ENCODE measurements at regions not wholly inside any gene's neighbourhood (a gene's known extent, or its start where the extent isn't known, plus 50 kb on each side); places are given as distances from the start of the nearest gene placed in this dataset.

DNA sequence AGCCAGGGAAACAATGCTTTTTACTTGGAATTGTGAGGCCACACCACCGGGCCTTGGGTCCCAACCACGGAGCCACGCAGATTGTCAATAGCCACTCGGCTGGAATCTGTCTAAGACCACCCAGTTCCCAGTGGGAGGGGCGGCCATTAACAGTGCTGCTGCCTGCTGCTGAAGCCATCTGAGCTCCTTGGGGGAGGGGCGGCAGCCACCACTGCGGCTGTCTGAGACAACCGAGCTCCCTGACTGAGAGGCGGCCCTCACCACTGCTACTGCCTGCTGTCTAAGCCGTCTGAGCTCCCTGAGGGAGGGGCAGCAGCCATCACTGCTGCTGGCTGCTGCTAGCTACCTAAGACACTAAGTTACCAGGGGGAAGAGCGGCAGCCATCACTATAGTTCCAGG is 64.3 kb downstream of the DMRTA2 start:
- no peak for DNase-seq

DNA sequence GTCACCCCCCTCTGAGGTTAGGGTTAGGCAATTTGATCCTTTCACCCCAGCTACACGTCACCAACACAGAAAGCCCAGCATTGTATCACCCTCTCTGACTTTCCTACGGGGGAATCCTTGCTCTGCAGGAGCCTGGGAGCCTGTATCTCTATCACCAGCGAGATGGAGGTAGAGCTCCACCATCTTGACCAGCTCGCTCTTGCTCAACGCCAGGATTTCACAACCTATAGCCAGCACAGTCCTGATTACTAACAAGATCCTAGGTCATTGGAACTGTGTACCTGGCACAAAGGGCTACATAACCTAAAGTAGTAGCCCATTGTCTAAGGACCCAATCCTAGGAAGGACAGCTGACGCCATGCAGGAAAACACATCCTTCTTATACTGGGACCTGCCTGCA is 66.1 kb downstream of the DMRTA2 start:
- no peak for DNase-seq

DNA sequence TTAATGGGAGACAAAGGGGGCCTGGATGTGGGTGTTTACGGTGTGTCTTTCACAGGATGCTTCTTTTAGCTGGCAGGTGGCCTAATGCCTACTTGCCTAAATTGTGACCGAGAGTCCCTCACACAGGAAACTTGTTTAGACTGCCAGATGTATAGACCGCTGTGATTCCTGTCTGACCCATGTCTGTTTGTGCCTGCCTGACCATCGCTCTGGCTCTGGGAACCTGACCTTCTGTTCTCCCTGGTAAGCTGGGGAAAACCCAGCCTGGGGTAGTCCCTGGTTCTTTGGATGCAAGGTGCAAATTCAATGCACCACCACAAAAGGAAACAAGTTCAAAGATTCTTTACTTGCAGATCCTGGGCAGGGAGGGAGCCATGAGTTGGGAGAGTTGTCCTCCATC is 68.4 kb downstream of the DMRTA2 start:
- DNase-seq = no peak

DNA sequence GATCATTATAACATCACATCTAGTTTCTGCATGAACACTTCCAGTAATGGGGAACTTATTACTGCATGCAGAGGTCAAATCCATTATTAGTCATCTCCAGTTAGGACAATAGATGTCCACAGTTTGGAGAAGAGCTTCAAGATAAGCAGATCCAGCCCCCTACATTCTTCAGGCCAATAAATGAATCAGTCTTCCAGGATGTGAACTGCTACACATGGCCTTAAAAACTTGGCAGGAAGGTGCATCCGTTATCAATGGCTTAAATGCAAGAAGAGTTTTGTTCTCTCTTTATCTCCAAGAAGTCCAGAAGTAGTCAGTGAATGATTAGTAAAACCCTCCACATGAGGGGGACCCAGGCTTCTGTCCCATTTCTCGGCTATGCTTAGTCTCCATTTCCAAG is 70.8 kb downstream of the DMRTA2 start:
- no peak for DNase-seq

DNA sequence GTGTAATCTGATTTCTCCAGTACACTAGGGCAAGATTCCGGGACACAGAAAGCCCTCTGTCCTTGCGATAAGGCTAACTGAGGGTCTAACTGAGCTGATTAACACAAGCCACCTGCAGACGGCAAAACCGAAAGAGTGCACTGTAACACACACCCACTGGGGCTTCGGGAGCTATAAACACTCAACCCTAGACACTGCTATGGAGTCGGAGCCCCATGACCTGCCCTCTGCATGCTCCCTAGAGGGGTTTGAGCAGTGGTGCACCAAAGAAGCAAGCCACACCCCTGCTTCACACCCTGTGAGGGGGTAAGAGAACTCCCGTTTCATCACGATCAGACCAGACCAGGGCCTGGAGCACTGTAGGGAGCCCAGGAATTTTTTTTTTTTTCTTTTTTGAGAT is 72.4 kb downstream of the DMRTA2 start:
- DNase-seq = no peak

DNA sequence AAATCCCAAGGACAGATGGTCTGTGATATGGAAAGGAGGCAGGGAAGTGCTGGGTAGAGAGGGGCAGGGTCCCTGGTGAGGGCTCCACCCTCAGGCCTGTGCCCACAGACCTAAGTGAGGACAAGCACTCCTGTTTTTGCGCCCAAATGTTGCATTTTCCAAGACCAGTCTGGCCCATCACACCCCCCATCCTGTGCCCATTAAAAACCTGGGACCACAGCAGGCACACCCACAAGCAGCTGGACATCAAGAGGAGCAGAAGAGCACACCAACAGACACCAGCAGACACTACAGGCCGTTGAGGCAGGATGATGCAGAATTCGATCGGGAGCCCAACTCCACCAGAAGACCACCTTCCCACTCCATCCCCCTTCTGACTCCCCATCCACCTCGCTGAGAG is 72.8 kb downstream of the DMRTA2 start:
- DNase-seq = no peak

DNA sequence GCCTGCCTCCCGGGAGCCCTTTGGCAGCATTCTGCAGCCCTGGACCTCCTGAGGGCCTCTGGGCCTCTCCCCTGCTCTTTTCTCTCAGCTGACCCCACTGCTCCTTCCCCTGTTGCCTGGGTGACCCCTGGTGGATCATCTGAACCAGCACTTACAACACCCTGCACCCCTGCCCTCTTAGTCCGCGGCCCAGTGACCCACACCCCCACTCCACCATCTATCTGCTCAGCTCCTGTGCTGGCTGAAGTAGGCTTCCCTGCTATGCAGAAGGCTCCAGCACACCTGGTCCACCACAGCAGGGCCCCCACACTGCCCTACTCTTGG is 74.0 kb downstream of the DMRTA2 start:
- no peak for DNase-seq

DNA sequence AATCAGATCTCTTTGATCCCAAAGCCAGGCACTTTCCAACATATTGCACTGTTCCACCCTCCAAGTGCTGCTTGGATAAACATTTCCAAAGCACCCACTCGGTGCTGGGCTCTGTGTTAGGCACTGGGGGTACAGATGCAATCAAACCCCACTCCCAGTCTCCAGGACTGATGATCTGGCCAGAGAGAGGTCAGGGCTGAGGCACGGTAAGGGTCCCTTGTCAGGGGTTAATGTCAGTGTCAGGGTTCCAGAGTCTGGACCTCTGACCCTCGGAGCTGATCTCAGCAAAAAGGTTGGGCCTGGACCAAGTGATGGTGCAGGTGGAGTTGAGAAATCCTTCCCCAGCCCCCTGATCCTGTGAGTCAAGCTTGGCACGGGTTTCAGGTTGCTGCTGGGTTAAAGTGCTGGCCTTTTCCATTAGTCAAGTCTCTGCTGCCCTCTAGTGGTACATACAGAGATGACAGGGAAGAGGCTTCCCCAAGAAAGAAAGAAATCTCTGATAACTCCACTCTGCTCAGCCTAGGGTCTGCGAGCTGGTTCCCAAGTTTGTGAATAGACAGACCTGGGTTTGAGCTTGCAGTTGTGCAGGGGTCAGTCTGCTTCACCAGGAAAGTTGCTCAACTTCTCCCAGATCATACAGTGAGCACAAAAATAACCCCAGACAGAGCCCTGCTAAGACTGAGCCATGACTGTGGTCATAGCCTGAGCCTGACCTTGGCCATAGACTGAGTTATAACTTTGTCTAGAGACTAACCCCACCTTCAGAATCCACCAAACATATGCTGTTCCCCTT is 74.6 kb downstream of the DMRTA2 start:
- DNase-seq = peak; percentile 48

DNA sequence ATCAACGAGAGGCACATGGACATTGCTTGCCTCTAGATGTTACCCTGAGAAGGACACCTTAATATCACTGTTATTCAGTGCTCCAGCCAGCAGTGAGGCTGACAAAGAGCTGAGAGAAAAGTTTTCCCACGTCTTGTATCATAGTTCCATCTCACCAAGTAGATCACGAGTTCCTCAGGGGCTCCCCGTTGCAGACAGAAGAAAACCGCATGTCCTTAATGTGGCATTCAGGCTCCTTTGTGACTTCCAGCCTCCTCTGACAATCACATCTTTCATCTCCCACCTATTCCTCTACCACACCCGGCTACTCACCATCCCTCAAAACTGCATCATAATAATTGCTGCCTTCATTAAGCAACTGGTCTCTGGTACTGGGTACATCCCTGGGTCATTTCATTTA is 75.3 kb downstream of the DMRTA2 start:
- no peak for DNase-seq

DNA sequence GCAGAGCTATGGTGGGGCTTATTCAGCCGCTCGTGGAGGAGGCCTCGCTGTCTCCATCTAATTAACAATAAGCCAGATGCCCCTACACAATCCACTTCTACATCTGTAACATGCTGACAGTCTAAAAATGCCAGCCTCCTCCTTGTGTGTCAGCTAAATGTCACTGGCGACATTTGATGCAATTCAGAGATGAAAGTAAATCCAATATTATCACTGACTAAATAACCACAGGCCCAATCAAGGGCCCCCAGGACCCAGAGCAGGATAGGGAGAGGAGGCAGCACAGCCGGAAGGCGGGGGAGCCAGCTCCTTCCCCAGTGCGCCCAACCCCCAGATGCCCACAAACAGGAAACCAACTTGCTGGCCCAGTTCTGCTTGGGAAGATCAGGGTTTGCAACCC is 76.6 kb downstream of the DMRTA2 start:
- peak; percentile 3 for DNase-seq

DNA sequence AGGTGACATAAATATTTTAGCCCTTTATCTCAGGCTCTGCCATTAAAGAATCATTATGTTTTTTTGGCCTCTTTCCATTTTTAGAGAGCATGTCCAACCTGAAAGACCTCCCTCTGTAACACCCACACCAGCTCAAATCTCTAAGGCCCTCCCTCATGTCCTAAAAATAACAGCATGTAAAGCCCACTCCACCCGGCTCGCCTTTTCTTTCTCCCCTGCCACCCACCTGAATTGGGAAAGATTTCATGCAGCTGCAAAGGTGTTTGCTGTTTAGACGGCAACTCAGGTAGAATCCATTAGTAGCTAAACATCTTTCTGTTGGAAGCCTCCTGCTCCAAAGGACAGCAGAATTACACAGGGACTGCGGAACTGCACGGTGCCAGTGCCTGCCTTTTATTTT is 79.9 kb downstream of the DMRTA2 start:
- DNase-seq = no peak

DNA sequence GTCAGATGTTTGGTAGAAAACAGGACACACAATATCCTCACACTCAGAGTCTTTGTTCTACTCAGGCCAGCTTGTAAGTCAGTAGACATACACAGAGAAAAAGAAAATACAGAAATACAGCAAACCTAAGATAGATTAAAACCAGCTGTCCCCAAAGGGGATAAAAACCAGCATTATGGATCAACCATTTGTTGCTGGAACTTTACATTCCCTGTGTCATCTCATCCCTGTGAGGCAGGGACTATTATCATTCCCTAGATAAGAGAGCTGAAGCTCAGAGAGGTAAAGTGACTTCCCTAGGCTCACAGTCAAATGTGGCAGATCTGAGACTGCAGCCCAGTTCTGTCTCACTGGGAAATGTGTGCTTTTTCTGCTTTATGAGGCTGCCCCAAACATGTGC is 80.7 kb downstream of the DMRTA2 start:
- no peak for DNase-seq

DNA sequence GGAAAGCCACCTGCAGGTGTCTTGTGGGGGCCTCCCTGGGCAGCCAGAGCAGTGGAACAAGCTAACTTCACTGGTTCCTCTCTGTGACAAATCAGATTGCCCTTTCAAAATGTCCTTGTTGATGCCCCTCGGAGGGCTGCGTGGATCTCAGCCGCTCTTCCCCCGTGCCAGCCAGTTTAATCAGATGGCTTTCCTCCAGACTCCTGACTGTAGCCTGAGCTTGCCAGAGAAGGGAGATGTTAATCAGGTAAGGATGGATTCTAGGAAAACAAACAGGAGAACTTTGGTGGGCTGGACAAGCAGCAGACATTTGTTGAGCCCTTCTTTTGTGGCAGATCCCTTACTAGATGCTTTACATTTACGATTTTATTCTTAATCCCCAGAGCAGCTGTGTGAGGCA is 88.2 kb downstream of the DMRTA2 start:
- no peak for DNase-seq

DNA sequence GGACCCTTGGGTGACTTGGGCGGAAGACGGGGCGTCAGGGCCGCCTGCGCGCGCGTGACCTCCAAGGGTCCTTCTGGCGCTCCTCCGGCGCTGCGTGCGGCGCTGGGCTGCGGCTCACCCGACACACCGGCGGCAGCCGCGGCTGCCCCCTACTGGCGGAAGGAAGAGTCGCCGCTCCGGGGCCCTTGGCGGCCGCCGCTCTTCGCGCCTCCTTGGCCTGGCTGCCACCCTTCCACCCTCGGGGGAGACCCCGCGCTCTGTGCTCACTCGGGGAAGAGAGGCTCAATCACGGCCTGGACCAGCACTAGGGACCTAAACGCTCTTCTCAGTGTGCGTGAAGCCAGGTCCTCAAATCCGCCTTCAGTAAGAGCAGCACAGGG is 89.7 kb downstream of the DMRTA2 start:
- DNase-seq = peak; percentile 76

DNA sequence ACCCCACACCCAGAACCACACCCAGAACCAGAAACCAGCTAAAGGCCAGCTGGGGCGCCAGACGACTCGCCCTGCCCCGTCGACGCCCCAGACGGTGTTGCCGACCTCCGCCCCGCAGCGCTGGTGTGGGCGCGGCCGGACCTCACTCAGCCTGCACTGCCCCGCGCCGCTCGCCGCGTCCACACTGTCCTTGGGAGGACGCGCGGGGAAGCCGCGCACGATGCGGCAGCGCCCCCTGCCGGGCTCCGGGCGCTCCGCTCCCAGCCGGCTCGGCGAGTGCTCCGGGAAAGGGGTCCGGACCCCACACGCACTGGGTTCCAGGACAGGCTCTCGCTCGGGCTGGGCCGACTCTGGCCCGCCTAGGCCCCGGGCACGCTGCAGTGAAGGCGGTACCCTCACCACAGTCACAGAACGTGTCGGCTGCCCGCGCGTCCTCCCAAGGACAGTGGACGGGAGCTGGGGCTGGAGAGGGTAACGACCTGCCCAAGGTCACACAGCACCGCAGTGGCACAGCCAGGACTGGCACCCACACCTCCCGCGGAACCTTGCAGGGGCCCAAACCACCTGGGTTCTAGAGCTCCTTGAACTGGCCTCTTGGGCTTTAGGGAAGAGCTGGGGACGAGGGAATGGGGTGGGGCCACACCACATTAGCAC is 90.2 kb downstream of the DMRTA2 start:
- DNase-seq = peak; percentile 63

DNA sequence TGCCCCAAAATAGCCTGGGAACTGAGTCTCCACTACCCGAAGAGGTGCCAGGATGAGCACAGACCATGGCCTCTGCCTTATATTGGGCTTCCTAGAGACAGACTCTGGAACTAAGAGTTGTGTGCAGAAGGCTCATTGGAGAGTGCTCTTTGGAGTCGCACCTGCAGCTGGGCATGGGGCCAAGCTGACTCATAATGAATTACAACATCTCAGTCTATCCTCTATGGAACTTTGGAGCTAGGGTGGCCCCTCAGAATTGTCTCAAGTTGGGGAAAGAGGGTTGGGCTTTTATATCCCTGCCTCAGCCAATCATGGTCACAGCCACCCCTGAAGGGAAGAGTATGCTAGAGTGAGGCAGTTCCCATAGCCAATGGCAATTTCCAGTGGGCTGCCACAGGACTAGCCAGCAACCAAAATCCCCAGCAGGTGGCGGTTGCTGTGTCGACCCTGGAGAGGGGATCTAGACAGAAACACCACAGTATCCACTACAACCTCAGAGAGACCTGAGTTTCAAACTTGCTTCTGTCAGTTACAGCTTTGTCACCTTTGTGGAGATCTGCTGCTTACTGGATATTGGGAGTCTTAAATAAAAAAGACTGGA is 93.8 kb downstream of the DMRTA2 start:
- no peak for DNase-seq

DNA sequence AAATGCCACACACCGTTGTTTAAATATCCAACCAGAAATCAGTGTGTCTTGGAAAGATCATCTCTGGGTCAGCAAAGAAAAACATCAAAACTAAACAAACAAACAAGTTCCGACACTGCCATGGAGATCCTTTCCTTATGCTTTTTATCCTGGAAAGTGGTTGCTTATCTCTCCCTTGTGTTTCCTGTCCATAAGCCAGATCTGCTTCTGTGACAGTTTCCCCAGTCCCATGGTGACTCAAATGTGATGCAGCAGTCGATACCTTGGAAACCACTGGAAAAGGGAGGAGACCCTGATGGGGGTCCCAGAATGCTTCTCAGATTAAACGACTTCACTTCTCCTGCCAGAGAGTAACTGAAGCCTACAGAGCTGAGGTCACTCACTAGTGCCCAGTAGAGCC is 94.7 kb downstream of the DMRTA2 start:
- no peak for DNase-seq

DNA sequence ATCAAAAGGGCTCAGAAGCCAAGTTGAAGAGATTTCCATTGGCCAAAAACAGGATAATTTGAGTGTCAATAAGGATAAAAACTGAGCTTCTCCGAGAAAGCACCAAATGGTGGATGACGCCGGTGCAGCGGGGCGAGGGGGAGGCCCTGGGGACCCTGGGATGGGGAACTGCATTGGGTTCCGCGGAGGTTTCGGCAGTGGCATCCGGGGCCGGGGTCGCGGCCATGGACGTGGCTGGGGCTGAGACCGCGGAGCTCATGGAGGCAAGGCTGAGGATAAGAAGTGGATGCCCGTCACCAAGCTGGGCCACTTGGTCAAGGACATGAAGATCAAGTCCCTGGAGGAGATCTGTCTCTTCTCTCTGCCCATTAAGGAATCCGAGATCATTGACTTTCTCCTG is 97.2 kb downstream of the DMRTA2 start:
- DNase-seq = no peak

DNA sequence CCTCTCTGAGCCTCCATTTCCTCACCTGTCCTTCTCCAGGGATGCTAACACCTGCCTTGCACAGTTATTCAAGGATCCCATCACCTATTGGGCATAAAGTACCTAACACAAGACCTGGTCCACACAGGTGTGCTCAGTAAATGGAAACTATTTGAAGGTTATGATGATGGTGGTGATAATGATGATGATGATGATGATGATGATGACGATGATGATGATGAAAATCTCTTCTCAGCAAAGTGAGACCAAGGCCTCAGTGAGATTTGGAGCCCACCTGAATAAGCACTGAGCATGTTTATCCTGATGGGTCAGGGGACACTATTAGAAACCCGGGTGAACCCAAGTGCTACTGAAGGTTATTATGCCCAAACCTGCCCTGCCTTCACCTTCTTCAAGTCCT is 100.7 kb downstream of the DMRTA2 start:
- no peak for DNase-seq

DNA sequence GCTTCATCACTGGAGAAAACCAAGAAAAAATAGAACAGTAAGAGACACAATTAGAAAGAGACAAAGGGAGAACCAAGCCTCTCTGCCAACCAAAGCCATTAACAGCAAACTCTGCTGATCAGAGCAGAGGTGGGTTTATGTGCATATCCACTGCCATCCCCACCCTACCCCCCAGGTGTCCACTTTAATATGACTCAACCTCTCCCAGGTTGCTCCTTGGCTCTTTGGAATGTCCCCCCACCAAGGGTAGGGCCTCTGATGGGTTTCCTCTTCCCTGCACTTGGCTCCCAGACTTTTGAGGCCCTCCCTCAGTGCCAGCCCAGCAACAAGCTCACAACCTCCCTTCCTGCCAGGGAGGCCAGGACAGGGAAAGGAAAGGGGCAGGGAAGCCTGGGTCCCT is 104.8 kb downstream of the DMRTA2 start:
- DNase-seq = no peak

DNA sequence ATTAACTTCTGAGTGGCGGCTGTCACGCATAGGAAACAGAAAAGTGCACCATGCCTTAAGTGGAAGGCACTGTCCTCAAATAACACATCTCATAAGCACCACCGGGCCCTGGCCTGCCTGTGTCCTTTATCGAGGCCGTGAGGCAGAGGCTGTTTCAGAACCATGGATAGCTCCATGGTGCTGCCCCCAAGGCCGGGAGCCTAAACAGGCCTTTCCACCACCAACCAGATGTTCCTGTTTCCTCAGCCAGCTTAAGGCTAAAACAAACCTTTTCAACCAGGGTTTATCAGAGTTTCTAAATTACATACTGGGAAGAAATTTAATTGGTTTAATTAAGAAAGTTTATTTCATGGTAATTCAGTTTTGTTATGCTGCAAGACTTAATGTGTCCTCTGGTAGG is 114.4 kb downstream of the DMRTA2 start:
- DNase-seq = peak; percentile 11

DNA sequence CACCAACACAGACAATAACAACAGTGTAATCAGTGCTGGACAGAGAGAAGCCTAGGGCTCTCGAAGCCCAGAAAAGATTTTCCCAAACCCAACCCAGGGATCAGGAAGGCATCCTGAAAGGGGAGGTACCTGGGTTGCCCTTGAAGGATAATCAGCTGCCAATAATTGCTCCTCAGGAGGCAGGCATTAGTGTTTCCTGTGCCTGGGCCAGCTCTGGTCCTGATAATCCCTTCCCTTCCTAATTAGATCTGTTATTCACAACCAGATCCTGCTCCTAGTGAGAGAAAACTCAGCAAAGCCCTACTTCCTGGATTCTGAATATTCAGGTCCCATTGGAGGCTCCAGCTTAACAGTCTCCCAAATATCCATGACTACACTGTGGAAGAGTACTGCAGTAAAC is 117.4 kb downstream of the DMRTA2 start:
- DNase-seq = no peak

DNA sequence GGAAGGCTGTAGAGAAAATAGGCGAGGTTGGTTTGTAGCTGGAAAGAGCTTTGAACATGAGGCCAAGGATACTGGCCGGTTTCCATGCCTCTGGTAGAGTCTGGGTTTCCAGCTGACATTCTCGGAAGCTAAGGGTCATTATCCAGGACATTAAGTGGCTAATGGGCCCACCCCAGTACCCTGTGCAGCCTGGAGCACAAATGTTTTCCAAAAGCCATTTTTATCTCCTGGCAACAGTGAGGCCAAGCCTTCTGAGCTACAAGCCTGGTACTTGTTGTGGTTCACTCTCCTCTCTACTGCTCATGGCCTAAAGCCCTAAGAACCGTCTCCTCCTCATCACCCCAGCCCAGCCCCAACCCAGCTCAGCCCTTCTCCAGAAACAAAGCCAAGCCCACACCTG is 122.9 kb downstream of the DMRTA2 start:
- DNase-seq = no peak

DNA sequence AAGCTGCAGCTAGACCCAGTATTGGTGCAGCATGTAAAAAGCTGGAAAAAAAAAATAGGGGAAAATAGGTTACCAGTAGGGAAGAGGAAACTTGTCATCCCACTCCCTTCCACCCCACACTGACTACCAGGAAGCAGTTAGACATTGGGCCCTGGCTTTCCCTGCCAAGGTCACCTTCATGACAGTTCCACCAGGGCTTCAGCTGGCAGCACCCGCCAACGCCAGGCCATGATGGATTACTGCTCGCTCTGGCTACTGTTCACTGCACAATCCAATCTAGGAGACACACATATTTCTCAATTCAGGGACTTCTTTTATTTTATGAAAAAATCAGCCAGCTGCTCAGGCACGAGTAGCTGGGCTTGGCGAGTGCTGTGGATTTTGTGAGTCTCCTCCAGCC is 127.7 kb downstream of the DMRTA2 start:
- no peak for DNase-seq

DNA sequence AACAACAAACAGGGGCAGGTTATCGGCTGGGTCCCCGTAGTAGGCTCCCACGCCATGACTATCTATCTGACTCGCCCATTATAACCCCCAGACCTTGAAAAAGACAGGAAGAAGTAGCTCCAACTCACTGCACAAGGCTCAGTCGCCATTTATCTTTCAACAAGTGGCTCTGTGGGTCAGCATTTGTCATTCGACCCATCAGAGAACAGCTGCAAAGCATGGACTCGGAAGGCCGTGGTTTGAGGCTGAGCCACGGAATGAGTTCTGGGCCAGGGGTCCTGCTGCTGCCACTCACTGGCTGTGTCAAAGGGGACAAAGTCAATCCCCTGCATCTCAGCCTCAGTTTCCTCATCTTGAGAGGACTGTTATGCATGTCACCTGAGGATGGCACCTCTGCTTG is 131.0 kb downstream of the DMRTA2 start:
- no peak for DNase-seq
